HG02642 (cell line): ENCODE measurements at regions not wholly inside any gene's neighbourhood (a gene's known extent, or its start where the extent isn't known, plus 50 kb on each side); places are given as distances from the start of the nearest gene placed in this dataset.
A peak's percentile ranks its signal among the peaks of the same experiment; 100 is the strongest.
"Not testable (repeated sequence)": the region's sequence is repeated elsewhere in the genome, so short reads cannot be mapped to it uniquely, and the experiment has no call there.

Experiments used
- ATAC-seq: cut with Tn5 transposase; IDR thresholded peaks from one replicate; pipeline ENCODE4 v1.9.1; 2021; ENCODE audit warnings: mild to moderate bottlenecking; ENCODE audit not compliant: unreplicated experiment, poor library complexity

GRCh38 chr18:34345738-34346137 is 121.0 kb upstream of the NOL4 start:
- no peak for ATAC-seq

DNA sequence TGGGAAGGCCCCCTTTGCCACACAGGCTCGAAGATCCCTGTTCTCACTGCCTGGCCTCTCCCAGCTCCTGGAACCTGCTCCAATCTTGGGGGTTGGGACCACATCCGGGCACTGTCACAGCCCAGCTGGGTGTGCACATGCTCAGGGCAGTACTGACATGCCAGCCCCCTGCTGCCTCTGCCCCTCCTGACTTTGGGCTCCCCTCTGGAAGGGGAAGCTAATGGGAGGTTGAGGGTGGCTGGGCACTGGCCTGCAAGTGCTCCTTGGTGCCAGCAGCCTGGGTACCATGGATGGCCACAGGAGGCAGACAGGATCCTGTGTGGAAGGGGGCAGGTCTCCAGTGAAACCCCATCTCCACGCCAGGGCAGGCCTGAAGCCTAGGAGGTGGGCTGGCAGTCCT is 126.1 kb upstream of the NOL4 start:
- no peak for ATAC-seq

DNA sequence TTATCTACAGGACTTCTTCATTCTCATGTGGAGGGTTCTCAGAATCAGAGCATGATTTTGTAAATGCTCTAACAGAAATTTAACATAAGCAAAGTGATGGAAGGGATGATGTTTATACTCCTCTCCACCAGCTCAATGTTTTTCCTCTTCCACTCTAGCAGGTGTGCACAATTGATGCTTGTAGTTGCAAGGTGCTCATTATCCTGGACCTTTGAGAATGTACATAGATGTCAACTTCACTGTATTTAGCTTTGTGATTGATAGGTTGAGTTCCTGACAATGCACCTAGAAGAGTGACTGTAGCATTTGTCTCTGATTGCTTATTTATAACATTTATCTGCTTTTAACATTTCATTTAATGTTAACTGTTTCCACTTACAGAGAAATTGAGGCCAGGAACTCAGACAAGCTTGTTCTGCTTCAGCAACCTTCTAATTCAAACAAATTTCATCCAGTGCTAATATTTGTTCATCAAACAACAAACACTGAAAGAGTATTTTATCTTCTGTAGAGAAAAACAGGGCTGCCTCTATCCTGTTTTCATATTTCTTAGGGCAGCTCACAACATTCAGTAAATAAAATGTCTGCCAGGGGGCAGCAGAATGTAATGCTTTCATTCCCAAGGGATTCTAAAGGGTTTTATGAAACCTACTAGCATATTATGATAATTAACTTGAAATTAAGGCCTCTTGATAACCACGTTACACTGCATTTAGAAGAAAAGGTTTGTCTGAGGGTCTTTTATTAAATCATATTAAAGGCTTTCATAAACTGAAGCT is 127.9 kb upstream of the NOL4 start:
- no peak for ATAC-seq

DNA sequence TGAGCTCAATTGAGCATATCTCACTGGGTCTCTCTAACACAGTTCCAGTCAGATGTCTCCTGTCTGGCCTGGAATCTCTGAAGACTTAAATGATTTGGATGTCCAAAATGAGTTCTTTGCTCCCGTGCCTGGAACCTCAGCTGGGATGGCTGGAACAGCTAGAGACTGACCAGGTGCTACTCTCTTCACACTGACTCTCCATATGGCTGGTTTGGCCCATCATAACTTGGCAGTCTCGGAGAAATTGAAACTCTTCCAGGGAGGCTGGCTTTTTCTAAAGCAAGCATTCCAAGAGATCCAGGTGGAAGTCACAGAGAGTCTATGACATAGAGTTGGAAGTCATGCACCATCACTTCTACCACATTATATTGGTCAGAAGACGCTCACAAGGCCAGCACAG is 129.6 kb upstream of the NOL4 start:
- ATAC-seq, result no peak

DNA sequence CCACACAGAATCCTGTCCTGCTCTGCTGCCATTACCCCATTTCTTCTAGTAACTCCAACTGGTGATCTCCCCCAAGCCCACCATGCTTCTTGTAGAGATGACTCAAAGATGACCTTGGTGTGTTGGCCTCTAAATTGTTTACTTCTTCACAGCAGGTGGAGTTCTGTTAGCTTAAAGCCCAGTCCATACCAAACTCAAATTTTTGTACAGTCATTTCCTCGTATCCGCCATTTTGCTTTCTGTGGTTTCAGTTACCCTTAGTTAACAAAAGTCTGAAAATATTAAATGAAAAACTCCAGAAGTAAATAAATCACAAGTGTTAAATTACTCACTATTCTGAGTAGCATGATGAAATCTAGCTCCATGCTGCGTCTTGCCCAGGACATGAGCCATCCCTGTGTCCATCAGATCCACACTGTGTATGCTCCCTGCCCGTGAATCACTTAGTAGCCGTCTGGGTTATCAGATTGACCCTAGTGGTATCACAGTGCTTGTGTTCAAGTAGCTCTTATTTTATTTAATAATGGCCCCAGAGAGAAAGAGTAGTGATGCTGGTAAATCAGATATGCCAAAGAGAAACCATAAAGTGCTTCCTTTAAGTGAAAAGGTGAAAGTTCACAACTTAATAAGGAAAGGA is 133.3 kb upstream of the NOL4 start:
- no peak for ATAC-seq

DNA sequence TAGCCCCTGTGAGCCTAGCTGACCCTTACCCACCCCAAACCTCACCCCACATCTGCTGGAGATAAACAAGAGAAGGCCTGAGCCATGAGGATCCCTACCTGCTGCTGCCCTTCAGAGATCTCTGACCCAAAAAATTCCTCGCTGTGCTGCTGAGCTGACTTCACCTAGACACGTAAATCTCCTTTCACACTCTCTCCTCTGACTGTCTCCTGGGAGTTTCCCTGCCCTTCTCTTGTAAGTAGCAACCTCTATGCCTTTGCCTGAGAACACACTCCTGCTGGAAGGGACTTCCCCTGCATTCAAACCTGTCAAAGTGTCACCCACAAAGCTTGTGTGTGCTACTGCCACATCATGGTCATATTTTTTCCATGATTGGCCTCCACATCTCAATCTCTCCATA is 134.2 kb upstream of the NOL4 start:
- ATAC-seq, result peak; percentile 86

GRCh38 chr18:34364699-34365098 is 140.0 kb upstream of the NOL4 start:
- no peak for ATAC-seq

GRCh38 chr18:34370704-34371395 is 146.1 kb upstream of the NOL4 start:
- ATAC-seq, result no peak

DNA sequence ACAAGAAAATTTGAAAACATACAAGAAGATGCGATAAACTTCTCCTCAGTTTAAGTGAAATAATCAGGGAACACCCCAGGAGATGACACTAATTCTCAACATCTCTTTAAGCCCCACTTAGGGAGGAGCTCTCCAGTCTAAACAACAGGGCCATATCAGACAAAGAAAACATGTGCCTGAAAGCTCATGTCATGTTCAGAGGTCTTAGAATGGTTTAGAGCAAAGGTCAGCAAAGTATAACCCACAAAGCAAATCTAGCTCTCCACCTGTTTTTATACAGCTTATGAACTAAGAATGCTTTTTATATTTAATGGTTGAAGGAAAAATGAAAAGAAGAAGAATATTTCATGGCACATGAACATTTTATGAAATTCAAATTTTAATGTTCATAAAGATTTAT is 155.6 kb upstream of the NOL4 start:
- ATAC-seq, result no peak

DNA sequence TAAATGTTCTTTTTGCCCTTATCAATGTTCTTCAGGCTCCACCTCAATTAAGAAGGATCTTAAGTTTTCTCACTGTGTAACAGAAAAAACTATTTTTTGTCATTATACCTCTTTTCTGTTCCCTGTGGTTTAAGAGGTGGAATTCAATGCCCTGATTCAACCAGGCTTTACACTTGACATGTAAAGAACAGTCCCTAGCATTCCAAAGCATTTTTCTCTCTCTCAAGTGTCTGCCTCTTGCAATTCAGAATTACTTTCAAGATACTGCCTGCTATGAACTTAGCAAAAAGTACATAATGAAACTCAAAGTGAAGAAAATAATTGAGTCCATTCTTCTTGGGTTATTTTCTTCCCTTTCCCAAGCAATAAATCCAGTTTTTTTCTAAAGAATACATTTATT is 160.6 kb upstream of the NOL4 start:
- ATAC-seq, result no peak

- ATAC-seq, result no peak
Measured at GRCh38 chr18:34386803-34387202, 162.1 kb upstream of the NOL4 start.

DNA sequence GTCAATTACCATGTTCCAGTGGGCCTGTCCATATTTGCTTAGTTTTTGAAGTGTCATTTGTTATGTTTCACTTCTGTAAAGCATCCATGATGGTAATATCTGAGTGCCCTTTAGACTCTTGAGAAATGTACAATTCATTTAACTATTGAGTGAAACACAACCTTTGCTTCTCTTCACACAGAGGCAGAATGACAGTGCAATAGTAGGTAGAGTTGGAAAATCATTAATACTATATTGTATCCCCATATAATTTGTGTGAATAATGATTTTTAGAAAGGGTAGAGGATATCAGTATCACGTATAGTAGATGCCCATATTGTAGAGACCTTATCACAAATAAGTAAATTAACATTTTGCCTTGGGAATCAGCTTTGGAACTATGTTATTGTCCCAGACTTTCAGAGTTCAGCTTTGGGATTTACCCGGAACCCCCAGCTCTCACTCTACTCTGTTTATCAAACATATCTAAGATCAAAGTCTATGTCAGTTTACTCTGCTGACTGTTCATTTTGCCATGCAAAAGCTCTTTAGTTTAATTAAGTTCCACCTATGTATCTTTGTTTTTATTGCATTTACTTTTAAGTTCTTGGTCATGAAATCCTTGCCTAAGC is 172.7 kb upstream of the NOL4 start:
- ATAC-seq, result no peak

DNA sequence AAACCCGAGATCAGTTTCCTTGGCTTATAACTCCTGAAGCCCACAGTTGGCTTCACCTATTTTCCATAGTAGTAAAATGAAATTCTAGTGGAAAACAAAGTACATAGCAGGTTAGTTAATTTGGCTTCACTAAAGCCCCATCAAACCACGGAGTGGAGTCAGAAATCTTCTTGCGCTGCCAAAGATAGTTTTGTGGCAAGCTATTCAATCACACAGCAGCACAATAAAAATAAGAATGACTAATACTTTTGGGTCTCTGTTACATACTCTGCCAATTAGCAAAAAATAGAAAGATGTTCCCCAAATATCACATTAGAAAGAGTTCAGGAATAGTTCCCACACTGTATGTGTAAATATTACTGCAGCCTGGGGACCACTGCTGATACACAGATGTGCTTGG is 175.2 kb upstream of the NOL4 start:
- no peak for ATAC-seq

DNA sequence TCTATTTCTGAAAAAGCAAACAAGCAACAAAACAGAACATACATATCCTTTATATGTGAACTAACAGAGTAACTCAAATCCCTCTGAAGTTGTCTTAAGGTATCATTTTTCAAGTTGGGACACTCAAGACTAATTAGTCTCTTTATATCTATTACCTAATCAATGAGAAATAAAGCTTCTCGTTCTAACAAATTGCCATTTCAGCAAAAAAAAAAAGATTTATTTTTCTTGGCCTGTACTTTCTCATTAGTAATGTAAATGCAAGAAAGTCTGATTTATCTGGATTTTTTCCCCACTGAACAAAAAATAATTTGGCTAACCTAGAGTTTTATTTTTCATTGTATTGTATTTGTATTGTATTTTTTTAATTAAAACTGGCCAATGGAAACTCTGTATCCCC is 176.1 kb upstream of the NOL4 start:
- no peak for ATAC-seq

DNA sequence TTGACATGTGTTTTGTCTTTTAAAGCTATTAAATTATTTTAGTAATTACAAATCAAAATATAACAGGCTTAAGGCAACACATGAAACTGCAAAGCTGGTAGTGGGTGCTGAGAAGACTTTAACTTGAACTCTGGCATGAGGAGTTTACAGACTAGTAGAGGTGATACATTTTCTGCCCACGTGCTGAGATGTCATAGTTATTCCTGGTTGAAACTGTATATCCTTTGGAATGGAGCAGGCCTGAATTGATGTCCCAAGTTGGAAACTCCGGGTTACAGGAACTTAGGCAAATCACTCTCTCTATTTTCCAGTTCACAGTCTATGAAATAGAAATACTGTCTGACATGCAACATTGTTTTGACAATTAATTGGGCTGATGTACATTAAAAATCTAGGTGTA is 177.1 kb upstream of the NOL4 start:
- ATAC-seq, result no peak

DNA sequence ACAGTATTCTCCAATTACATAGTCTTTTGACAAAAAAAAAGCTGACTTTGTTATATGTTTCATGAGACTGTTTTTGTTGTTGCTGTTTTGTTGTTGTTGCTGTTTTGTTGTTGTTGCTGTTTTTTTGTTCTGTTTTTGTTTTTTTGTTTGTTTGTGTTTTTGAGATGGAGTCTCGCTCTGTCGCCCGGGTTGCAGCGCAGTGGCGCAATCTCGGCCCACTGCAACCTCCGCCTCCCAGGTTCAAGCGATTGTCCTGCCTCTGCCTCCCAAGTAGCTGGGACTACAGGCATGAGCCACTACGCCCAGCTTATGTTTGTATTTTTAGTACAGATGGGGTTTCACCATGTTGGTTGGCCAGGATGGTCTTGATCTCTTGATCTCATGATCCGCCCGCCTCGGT is 182.8 kb upstream of the NOL4 start:
- not testable (repeated sequence) for ATAC-seq

GRCh38 chr18:34411952-34412351 is 187.2 kb upstream of the NOL4 start:
- ATAC-seq, result no peak

DNA sequence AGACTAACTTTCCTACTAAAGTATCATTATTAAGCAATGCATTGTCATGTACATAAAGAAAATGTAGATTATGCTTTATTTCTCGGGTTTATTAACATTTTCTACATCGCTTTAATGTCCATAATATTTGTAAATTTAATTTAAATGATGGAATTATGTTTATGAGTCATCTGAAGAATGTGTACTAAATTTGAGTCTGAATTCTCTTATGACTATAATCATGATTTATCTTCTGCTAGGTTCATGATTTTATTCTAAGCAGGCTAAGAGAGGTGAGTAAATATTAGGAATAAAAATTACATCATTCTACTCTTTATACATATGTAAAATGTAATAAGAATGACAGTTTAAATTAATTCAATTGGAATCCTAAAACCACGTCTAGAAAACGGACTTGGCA is 206.3 kb upstream of the NOL4 start:
- no peak for ATAC-seq

GRCh38 chr18:34444622-34445021 is 219.9 kb upstream of the NOL4 start:
- ATAC-seq, result no peak

DNA sequence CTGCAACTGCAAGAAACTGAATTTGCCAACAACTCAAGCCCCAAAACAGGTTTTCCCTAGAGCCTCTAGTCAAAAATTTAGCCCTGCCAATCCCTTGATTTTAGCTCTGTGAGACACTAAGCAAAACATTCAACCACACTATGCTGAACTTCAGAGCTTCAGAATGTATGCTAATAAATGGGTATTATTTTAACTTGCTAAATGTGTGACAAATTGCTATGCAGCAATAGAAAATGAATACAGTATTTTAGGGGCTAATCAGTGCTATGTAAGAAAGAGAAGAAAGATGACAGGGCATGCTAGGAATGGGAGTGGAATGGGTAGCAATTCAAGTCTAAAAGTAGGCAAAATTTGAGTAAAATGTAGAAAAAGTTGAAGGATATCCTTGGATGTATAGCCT is 223.9 kb upstream of the NOL4 start:
- ATAC-seq, result no peak

DNA sequence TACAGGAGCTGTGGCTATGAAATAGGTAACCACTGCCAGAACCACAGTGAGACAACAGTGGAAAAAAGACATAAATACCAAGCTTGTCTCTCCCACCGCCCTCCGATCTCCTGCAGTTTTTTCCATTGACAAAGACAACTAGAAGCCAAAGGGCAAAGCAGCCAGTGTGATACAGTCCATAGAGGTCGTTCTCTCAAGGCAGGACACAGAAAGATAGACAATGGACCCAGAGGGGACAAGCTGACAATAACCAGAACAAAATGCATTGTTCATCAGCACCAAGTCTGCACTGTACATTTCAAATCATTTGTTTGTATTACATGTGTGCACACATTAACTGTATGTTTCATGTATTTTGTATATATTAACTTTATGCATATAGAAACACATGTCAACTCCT is 233.0 kb upstream of the NOL4 start:
- no peak for ATAC-seq
